Peyer's patch (tissue), 4 donors: ENCODE measurements at regions not wholly inside any gene's neighbourhood (a gene's known extent, or its start where the extent isn't known, plus 50 kb on each side); places are given as distances from the start of the nearest gene placed in this dataset.

ENCODE experiments used
- DNase-seq, 3 donors: peaks; one replicate each; pipeline ENCODE4 v3.0.0-alpha.2; 2017 to 2019
- H3K27ac ChIP-seq, 4 donors: fragments of 200-600 bp; sonication (generic); one replicate each; pipeline ENCODE4 v1.5.1; 2016 to 2019
- H3K27me3 ChIP-seq, 2 donors: fragments of 200-600 bp; sonication (generic); one replicate each; pipeline ENCODE4 v1.5.1; 2019
- H3K36me3 ChIP-seq, 3 donors: fragments of 200-600 bp; sonication (generic); one replicate each; pipeline ENCODE4 v1.5.1; 2016 to 2019
- H3K4me1 ChIP-seq, 4 donors: fragments of 200-600 bp; sonication (generic); one replicate each; pipeline ENCODE4 v1.5.1; 2016 to 2019
- H3K4me3 ChIP-seq, 4 donors: fragments of 200-600 bp; sonication (generic); 1 replicate in 3 of 4; 2 replicates in 1 of 4; pipeline ENCODE4 v1.5.1; 2016 to 2019; ENCODE audit warnings: mild to moderate bottlenecking in 1 of 4
- H3K9me3 ChIP-seq, 4 donors: fragments of 200-600 bp; sonication (generic); one replicate each; pipeline ENCODE4 v1.5.1; 2016 to 2019; ENCODE audit warnings: mild to moderate bottlenecking in 1 of 4
- POLR2A ChIP-seq, 2 donors: fragments of 450-650 bp; IDR thresholded peaks; one replicate each; pipeline ENCODE4 v1.5.1; 2017; ENCODE audit warnings: antibody characterized with exemption in 2 of 2, mild to moderate bottlenecking in 2 of 2, moderate library complexity in 2 of 2
- TF ChIP-seq, protein P1 (sequence below), 6 experiments: fragments of 450-650 bp in 4 of 6; fragments of 200-600 bp in 2 of 6; sonication (generic) in 1 of 6; IDR thresholded peaks; one replicate each; pipeline ENCODE4 v1.5.1; 2017 to 2019; ENCODE audit warnings: antibody characterized with exemption in 6 of 6, mild to moderate bottlenecking in 3 of 6, moderate library complexity in 1 of 6

DNA sequence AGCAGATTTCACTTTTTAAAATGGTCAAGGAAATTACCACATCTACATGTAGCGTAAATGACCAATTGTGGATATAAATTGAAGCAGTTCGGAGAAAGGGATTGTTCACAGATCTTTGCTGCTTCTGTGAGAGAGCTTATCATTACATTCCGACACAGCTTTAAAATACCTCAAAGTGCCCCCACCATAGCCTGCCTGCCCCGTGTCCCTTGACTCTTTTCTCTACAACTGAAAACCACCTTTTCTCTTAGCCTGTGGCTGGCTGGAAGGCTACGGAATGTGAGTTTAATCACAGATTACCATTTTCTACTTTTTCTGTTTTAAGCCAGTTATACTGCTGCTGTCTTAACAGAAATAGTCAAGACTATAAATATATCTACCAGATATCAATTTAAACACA is 347.2 kb upstream of the MAP3K7 start:
- H3K4me1 ChIP-seq, result peaks cover 0 to 4% (median 0%) of the 10 kb centered on the region in 4 donors
- H3K27ac ChIP-seq, result no peak overlapping the region
- no peak for TF ChIP-seq POLR2A (IDR thresholded peaks at IDR 0.05)
- TF ChIP-seq, protein P1, sequence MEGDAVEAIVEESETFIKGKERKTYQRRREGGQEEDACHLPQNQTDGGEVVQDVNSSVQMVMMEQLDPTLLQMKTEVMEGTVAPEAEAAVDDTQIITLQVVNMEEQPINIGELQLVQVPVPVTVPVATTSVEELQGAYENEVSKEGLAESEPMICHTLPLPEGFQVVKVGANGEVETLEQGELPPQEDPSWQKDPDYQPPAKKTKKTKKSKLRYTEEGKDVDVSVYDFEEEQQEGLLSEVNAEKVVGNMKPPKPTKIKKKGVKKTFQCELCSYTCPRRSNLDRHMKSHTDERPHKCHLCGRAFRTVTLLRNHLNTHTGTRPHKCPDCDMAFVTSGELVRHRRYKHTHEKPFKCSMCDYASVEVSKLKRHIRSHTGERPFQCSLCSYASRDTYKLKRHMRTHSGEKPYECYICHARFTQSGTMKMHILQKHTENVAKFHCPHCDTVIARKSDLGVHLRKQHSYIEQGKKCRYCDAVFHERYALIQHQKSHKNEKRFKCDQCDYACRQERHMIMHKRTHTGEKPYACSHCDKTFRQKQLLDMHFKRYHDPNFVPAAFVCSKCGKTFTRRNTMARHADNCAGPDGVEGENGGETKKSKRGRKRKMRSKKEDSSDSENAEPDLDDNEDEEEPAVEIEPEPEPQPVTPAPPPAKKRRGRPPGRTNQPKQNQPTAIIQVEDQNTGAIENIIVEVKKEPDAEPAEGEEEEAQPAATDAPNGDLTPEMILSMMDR (IDR thresholded peaks at IDR 0.05), result no peak
- no peak overlapping the region for H3K4me3 ChIP-seq
- DNase-seq, result no peak
- H3K9me3 ChIP-seq, result no peaks in the 10 kb centered on the region
- no peaks in the 10 kb centered on the region for H3K36me3 ChIP-seq
- H3K27me3 ChIP-seq, result no peaks in the 10 kb centered on the region

DNA sequence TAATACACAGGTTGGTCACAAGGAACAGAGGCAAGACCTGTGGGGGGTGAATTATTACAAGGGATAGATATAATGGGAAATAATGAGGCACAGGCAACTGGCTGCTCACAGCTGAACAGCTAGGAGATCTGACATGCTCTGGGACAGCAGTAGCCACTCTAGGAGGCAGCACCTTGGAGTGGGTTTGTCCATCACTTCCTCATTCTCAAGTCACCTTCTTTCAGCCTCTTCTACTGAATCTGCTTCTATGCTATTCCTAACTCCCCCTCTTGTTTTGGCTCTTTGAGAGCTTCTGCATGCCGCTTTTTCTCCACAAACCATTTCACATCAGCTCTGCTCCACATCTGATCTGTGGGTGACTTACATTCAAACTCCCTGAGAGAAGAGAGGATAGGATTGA is 345.5 kb upstream of the MAP3K7 start:
- Histone ChIP-seq H3K27ac (no peak overlapping the region), H3K27me3 (no peaks in the 10 kb centered on the region), H3K4me3 (no peak overlapping the region), H3K4me1 (peaks cover 0 to 4% (median 0%) of the 10 kb centered on the region in 4 donors), H3K9me3 (no peaks in the 10 kb centered on the region), H3K36me3 (no peaks in the 10 kb centered on the region)
- no peak for DNase-seq
- no peak for TF ChIP-seq POLR2A (IDR thresholded peaks at IDR 0.05)
- TF ChIP-seq, protein P1 (IDR thresholded peaks at IDR 0.05), result no peak

DNA sequence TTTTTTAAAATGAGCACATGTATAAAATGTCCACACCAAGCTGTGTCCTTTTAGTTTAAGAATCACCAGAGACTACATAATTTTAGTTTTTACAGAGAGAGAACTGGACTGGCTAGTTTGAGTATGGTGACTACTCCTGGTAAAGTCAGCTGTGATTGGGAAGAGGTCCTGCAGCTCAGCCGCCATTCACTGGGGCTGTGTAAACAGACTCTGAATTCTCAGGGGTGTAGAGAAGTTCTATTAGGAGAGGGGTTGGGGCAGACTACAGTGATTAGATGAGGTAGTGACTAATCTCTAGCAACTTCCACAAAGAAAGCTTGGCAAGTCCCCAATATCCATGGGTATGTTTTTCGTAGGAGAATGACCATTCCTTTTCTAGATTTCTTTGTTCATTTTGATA is 341.2 kb upstream of the MAP3K7 start:
- Histone ChIP-seq H3K27me3 (no peaks in the 10 kb centered on the region), H3K4me3 (no peak overlapping the region), H3K27ac (no peak overlapping the region), H3K36me3 (no peaks in the 10 kb centered on the region), H3K9me3 (no peaks in the 10 kb centered on the region), H3K4me1 (no peaks in the 10 kb centered on the region)
- DNase-seq, result no peak
- TF ChIP-seq POLR2A (IDR thresholded peaks at IDR 0.05), result no peak
- TF ChIP-seq, protein P1 (IDR thresholded peaks at IDR 0.05), result no peak

DNA sequence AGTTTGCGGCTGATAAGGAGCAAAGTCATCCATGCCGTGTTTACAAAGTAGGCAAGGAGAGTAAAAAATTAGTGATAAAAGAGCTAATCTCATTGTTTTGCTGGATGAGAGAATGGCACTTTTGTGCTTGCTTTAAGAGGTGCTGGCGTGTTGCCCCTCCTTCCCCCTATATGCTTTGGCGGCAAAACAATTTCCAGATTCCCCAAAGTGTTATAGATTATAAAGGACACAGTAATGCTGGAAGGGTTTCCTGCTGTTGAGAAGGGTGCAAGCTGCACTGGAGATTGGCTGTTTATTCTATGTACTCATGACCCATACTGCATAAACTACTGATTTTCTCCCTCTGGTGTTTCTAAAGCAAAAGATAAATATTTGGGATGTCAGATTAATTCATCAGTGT is 338.9 kb upstream of the MAP3K7 start:
- Histone ChIP-seq H3K27me3 (no peaks in the 10 kb centered on the region), H3K4me1 (no peaks in the 10 kb centered on the region), H3K4me3 (no peak overlapping the region), H3K27ac (no peak overlapping the region), H3K9me3 (no peaks in the 10 kb centered on the region), H3K36me3 (no peaks in the 10 kb centered on the region)
- TF ChIP-seq POLR2A (IDR thresholded peaks at IDR 0.05), result no peak
- TF ChIP-seq, protein P1 (IDR thresholded peaks at IDR 0.05), result no peak
- no peak for DNase-seq

DNA sequence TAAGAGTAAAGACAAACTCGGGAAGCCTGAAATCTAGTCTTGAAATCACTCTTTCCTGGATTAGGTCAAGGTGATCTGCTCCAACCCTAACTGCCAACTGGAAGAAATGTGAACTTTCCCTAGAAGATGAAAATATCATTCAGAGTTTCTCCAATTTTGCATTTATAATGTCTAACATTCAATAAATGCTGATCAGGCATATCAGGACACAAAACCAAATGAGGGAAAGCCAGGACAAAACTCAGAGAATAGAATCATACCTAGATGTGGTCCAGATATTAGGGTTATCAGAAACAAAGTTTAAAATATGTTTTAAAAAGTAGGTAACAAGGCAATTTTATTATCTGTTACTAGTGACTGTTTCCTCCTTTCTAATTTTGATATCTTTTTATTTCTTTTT is 335.5 kb upstream of the MAP3K7 start:
- Histone ChIP-seq H3K4me3 (no peak overlapping the region), H3K27me3 (no peaks in the 10 kb centered on the region), H3K27ac (no peak overlapping the region), H3K4me1 (no peaks in the 10 kb centered on the region), H3K36me3 (no peaks in the 10 kb centered on the region), H3K9me3 (no peaks in the 10 kb centered on the region)
- no peak for TF ChIP-seq POLR2A (IDR thresholded peaks at IDR 0.05)
- TF ChIP-seq, protein P1 (IDR thresholded peaks at IDR 0.05), result no peak
- no peak for DNase-seq

DNA sequence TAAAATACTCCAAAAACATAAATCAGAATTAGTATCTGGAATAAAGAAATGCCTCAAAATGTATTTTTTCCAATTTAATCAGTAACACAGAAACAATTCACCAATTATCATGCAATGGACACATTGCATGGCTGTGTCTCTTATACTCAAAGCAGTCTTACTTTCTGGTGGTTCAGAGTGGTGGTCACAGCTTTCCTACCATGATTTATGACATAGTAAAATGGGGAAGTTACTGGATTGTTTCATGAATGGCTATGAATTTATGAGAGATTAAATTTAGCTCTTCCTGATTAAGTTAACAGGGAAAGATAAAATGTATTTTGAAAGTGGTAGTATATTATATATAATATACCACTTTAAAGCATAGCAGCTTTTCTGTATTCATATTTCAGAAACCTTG is 331.5 kb upstream of the MAP3K7 start:
- Histone ChIP-seq H3K27me3 (no peaks in the 10 kb centered on the region), H3K27ac (no peak overlapping the region), H3K9me3 (peaks cover 0 to 4% (median 0%) of the 10 kb centered on the region in 4 donors), H3K4me3 (no peak overlapping the region), H3K36me3 (no peaks in the 10 kb centered on the region), H3K4me1 (no peaks in the 10 kb centered on the region)
- no peak for DNase-seq
- no peak for TF ChIP-seq POLR2A (IDR thresholded peaks at IDR 0.05)
- TF ChIP-seq, protein P1 (IDR thresholded peaks at IDR 0.05), result no peak
